DND-41 (cell line): ENCODE measurements at regions not wholly inside any gene's neighbourhood (a gene's known extent, or its start where the extent isn't known, plus 50 kb on each side); places are given as distances from the start of the nearest gene placed in this dataset.

Experiments
- ATAC-seq: fragments of 200-7000 bp; cut with Tn5 transposase; 3 replicates; pipeline ENCODE4 v1.9.1; 2021; ENCODE audit warnings: low read depth; ENCODE audit not compliant: insufficient read depth
- DNase-seq: peaks from one replicate; pipeline ENCODE4 v3.0.0-alpha.2; 2020
- H2AFZ ChIP-seq: 2 replicates; pipeline ENCODE4 v1.6.0; 2012; ENCODE audit warnings: low read depth, low read length
- H3K27ac ChIP-seq: 2 replicates; pipeline ENCODE4 v1.5.1; 2012; ENCODE audit warnings: low read length, inconsistent platforms
- H3K27me3 ChIP-seq: fragments of 200-600 bp; sonication (generic); 2 replicates; pipeline ENCODE4 v1.6.0; 2012; ENCODE audit warnings: low read length, mild to moderate bottlenecking, inconsistent platforms; ENCODE audit not compliant: insufficient read depth, poor library complexity
- H3K36me3 ChIP-seq: 2 replicates; pipeline ENCODE4 v1.5.1; 2012; ENCODE audit warnings: low read length, inconsistent platforms; ENCODE audit not compliant: insufficient read depth
- H3K4me1 ChIP-seq: 2 replicates; pipeline ENCODE4 v1.5.1; 2012; ENCODE audit warnings: mild to moderate bottlenecking, low read length; ENCODE audit not compliant: insufficient read depth
- H3K4me2 ChIP-seq: 2 replicates; pipeline ENCODE4 v1.6.0; 2012; ENCODE audit warnings: mild to moderate bottlenecking, moderate library complexity, low read length, inconsistent platforms; ENCODE audit not compliant: insufficient read depth
- H3K4me3 ChIP-seq, 2 experiments: fragments of 200-600 bp in 1 of 2; shearing (Covaris generic) in 1 of 2; 2 replicates each; pipeline ENCODE4 v1.5.1; 2012 to 2016; ENCODE audit warnings: inconsistent platforms in 2 of 2, low read length in 2 of 2, mild to moderate bottlenecking in 2 of 2, low read depth in 1 of 2, moderate library complexity in 1 of 2
- H3K79me2 ChIP-seq: 2 replicates; pipeline ENCODE4 v1.6.0; 2012; ENCODE audit warnings: low read length, inconsistent platforms; ENCODE audit not compliant: insufficient read depth
- H3K9ac ChIP-seq: 2 replicates; pipeline ENCODE4 v1.6.0; 2012; ENCODE audit warnings: low read depth, mild to moderate bottlenecking, inconsistent platforms, low read length, moderate library complexity
- H3K9me3 ChIP-seq: 2 replicates; pipeline ENCODE4 v1.5.1; 2012; ENCODE audit warnings: low read length, moderate library complexity, mild to moderate bottlenecking, inconsistent platforms; ENCODE audit not compliant: insufficient read depth, severe bottlenecking
- H4K20me1 ChIP-seq: 2 replicates; pipeline ENCODE4 v1.6.0; 2012; ENCODE audit warnings: low read length; ENCODE audit not compliant: insufficient read depth
- EZH2 ChIP-seq: IDR thresholded peaks from 3 replicates; pipeline ENCODE4 v1.6.1; 2012; ENCODE audit warnings: borderline replicate concordance, low read depth, mild to moderate bottlenecking, moderate library complexity, low read length, inconsistent platforms; ENCODE audit not compliant: severe bottlenecking
- TF ChIP-seq, protein P1 (sequence below): IDR thresholded peaks from 2 replicates; pipeline ENCODE4 v1.5.1; 2012; ENCODE audit warnings: borderline replicate concordance, low read length, moderate library complexity, mild to moderate bottlenecking; ENCODE audit not compliant: poor library complexity, severe bottlenecking; ENCODE audit errors: extremely low read depth

DNA sequence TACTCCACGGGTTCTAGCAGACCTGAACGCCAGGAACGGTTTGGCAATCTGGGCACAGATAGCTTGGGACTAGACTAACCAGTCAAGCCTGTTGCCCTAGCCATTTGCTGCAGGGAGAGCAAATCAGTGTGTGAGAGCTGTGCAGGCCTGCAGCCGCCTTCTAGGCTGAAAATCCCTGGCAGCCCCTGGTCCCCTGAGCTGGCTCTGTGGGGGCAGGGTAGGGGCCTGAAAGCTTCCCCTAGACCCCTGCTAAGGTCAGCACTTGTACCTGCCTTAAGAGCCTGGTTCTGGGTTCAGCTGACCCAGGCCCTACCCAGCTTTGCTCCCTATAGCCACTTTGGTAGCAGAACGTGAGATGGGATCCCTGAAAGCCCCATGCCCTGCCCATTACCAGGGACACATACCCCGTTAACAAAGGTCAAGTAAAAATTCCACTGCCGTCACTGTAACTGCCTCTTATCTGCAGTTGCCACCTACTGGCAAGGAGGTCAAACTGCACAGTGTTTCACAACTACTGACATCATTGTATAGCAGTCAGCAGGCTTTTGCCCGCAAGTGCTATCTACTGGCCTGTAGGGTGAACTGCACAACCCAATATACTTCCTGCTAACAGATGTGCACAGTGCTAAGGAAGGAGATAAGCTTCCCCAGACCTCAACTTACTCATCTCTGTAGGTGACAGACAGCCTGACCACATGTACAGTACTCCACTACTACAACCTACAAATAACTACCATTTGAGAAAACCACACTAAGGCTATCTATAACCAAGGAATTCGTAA lies 95.1 kb upstream of the OLIG3 start:
- peak; percentile 52 for DNase-seq
- Histone ChIP-seq H3K9me3 (peaks cover 31% of the 10 kb centered on the region), H3K9ac (no peak overlapping the region), H2AFZ (no peak overlapping the region), H3K4me2 (no peak overlapping the region), H3K4me3 (no peak overlapping the region), H4K20me1 (no peaks in the 10 kb centered on the region), H3K79me2 (no peaks in the 10 kb centered on the region), H3K27ac (no peak overlapping the region; the same call in 1 of the 2 replicates), H3K27me3 (no peaks in the 10 kb centered on the region), H3K4me1 (no peaks in the 10 kb centered on the region), H3K36me3 (no peaks in the 10 kb centered on the region)
- no peak for TF ChIP-seq EZH2
- TF ChIP-seq, protein P1, sequence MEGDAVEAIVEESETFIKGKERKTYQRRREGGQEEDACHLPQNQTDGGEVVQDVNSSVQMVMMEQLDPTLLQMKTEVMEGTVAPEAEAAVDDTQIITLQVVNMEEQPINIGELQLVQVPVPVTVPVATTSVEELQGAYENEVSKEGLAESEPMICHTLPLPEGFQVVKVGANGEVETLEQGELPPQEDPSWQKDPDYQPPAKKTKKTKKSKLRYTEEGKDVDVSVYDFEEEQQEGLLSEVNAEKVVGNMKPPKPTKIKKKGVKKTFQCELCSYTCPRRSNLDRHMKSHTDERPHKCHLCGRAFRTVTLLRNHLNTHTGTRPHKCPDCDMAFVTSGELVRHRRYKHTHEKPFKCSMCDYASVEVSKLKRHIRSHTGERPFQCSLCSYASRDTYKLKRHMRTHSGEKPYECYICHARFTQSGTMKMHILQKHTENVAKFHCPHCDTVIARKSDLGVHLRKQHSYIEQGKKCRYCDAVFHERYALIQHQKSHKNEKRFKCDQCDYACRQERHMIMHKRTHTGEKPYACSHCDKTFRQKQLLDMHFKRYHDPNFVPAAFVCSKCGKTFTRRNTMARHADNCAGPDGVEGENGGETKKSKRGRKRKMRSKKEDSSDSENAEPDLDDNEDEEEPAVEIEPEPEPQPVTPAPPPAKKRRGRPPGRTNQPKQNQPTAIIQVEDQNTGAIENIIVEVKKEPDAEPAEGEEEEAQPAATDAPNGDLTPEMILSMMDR, result peak; percentile 81
- ATAC-seq, result peak; percentile 95

DNA sequence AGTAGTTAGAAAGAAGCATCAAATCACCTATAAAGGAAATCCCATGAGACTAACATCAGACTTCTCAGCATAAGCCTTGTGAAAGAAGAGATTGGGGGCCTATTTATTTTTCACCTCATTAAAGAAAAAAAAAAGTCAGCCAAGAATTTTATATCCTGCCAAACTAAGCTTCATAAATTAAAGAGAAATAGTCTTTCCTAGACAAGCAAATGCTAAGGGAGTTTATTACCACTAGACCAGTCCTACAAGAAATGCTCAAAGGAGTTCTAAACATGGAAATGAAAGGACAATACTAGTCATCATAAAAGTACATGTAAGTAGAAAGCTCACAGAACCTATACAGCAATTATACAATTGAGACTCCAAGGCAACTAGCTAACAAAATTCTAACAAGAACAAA lies 96.5 kb upstream of the OLIG3 start:
- Histone ChIP-seq H3K4me1 (no peaks in the 10 kb centered on the region), H3K4me3 (no peak overlapping the region), H3K9ac (no peak overlapping the region), H3K36me3 (no peaks in the 10 kb centered on the region), H3K79me2 (no peaks in the 10 kb centered on the region), H3K9me3 (peaks cover 39% of the 10 kb centered on the region), H3K27me3 (no peaks in the 10 kb centered on the region), H4K20me1 (no peaks in the 10 kb centered on the region), H3K4me2 (no peak overlapping the region), H2AFZ (no peak overlapping the region), H3K27ac (no peak overlapping the region)
- TF ChIP-seq, protein P1, result no peak
- no peak for TF ChIP-seq EZH2
- DNase-seq (no peak), ATAC-seq (no peak)

DNA sequence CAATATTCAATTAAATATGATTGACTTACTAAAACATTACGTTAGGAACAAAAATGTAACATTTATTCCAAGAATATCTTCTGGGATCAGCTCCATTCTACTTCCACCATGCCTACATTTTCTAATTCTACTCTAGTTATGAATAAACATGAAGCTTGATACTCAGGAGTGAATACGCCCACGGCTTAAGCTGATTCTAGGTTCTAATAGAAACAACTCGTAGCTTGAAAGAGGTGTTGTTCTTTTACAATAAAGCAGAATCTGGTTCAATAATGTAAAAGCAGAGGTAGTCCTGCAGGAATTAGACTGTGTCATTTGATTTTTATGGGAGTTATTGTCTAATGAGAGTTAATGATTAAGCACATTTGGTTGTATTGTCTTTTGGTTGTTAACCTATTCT lies 107.3 kb upstream of the OLIG3 start:
- Histone ChIP-seq H2AFZ (no peak overlapping the region), H3K79me2 (no peaks in the 10 kb centered on the region), H3K4me3 (no peak overlapping the region), H3K9ac (no peak overlapping the region), H3K4me2 (no peak overlapping the region), H4K20me1 (no peaks in the 10 kb centered on the region), H3K27ac (no peak overlapping the region), H3K27me3 (no peaks in the 10 kb centered on the region), H3K9me3 (no peaks in the 10 kb centered on the region), H3K36me3 (no peaks in the 10 kb centered on the region), H3K4me1 (no peaks in the 10 kb centered on the region)
- no peak for DNase-seq
- ATAC-seq, result no peak
- TF ChIP-seq, protein P1, result no peak
- TF ChIP-seq EZH2, result no peak
